ENCODE measurements at regions not wholly inside any gene's neighbourhood (a gene's known extent, or its start where the extent isn't known, plus 50 kb on each side); places are given as distances from the start of the nearest gene placed in this dataset.

DNA sequence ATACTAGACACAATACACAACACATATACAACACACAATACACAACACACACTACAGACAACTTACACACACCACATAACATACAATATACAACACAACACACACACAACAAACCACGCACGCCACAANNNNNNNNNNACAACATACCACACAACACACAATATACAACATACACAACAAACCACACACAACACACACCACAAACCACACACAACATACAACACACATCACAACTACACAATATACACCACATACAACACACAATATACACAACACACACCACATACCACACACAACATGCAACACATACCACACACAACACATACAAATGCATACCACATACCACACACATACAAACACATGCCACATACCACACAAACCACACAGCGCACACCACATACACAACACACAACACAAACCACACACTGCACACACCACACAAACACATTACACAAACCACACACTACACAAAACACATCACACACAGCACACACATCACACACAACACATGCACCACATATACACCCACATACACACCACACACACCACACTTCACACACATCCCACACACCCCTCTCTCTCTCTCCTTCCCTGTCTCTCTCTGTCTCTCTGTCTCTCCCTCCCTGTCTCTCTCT is 108.3 kb downstream of the ETS2 start:
- no peak overlapping the region for H3K4me3 ChIP-seq (replicated peaks in 1 of 3; ENCODE audit: insufficient read depth in 1 of 3, low read depth in 1 of 3, low read length in 3 of 3)
- intact Hi-C loops (cut with micrococcal nuclease): loop anchor here (5.0 kb wide), 1 partner anchor 78 kb away; no protein-coding TSS in a partner anchor
- H3K9me3 ChIP-seq (replicated peaks; ENCODE audit: control insufficient read depth, insufficient read depth, low read length): no peaks in the 10 kb centered on the region
- ChIA-PET POLR2A (no interaction called here), CTCF (interaction anchor here (1.0 to 1.6 kb wide), 3 partner anchors 12 to 103 kb away, joined by 3 to 7 read pairs (median 5); no protein-coding TSS in a partner anchor)
- H3K4me1 ChIP-seq (ENCODE audit: control insufficient read depth, extremely low read depth, insufficient read depth, low read length): peaks cover 3% of the 10 kb centered on the region
- no peak overlapping the region for H3K27ac ChIP-seq (ENCODE audit: insufficient read depth, low read depth, low read length)
- TF ChIP-seq MYC (IDR thresholded peaks at IDR 0.05; ENCODE audit: low read depth, low read length) (no peak), JUN (IDR thresholded peaks at IDR 0.05; ENCODE audit: borderline replicate concordance, insufficient read depth, insufficient read length, low read depth) (no peak), FOS (IDR thresholded peaks at IDR 0.05; ENCODE audit: borderline replicate concordance, insufficient read depth, low read length) (no peak), EZH2 (IDR thresholded peaks at IDR 0.05; ENCODE audit: borderline replicate concordance, low read depth, low read length, severe bottlenecking) (no peak), GATA2 (IDR thresholded peaks at IDR 0.05; ENCODE audit: insufficient read depth, insufficient read length, low read depth, low read length) (no peak), POLR2AphosphoS5 (IDR thresholded peaks at IDR 0.05; ENCODE audit: insufficient read depth, low read depth, low read length) (no peak), CTCF (IDR thresholded peaks at IDR 0.05; ENCODE audit: extremely low read depth in 1 of 2, insufficient read depth in 1 of 2, low read depth in 1 of 2, low read length in 2 of 2) (no peak), POLR2A (IDR thresholded peaks at IDR 0.05; ENCODE audit: low read depth, low read length) (no peak)
- TF ChIP-seq, protein P1, sequence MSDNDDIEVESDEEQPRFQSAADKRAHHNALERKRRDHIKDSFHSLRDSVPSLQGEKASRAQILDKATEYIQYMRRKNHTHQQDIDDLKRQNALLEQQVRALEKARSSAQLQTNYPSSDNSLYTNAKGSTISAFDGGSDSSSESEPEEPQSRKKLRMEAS (IDR thresholded peaks at IDR 0.05; ENCODE audit: insufficient read depth, insufficient read length): no peak
- FAIRE-seq: no peak
- H3K9me1 ChIP-seq (replicated peaks; ENCODE audit: control insufficient read depth, extremely low read depth, insufficient read depth, low read length): no peaks in the 10 kb centered on the region
- no peaks in the 10 kb centered on the region for H3K79me2 ChIP-seq (ENCODE audit: control insufficient read depth, insufficient read depth, low read length)
- no peak overlapping the region for H3K9ac ChIP-seq (replicated peaks; ENCODE audit: extremely low read depth, insufficient read depth, low read length)
- peaks cover 0 to 2% of the 10 kb centered on the region in 2 experiments for H3K27me3 ChIP-seq (ENCODE audit: control insufficient read depth in 2 of 2, insufficient read depth in 2 of 2, low read length in 2 of 2)
- no peaks in the 10 kb centered on the region for H4K20me1 ChIP-seq (replicated peaks; ENCODE audit: control insufficient read depth, extremely low read depth, insufficient read depth, low read length)
- dilution Hi-C loops (cut with MboI; ENCODE audit: extremely low pct_ligation_motif_present, low sequenced_read_pairs): no loop called here
- no TSS peak for BruUV-seq (replicated peaks)
- no peak overlapping the region for H3K4me2 ChIP-seq (ENCODE audit: insufficient read depth, low read length)
- no peak for DNase-seq (ENCODE audit: low read depth, low spot score)
- no peak overlapping the region for H2AFZ ChIP-seq (ENCODE audit: low read depth, low read length)
- no peaks in the 10 kb centered on the region for H3K36me3 ChIP-seq (ENCODE audit: control insufficient read depth in 2 of 2, extremely low read depth in 1 of 2, insufficient read depth in 2 of 2, low read length in 2 of 2)

All from endothelial cell of umbilical vein (primary cell).